Activated T-cell treated with anti-CD3 and anti-CD28 coated beads for 48 hours (primary cell): ENCODE measurements at regions not wholly inside any gene's neighbourhood (a gene's known extent, or its start where the extent isn't known, plus 50 kb on each side); places are given as distances from the start of the nearest gene placed in this dataset.
"Not testable (repeated sequence)": the region's sequence is repeated elsewhere in the genome, so short reads cannot be mapped to it uniquely, and the experiment has no call there.

Experiments used
- DNase-seq: peaks from one replicate; pipeline ENCODE4 v3.0.0-alpha.2; 2020; ENCODE audit warnings: low read depth

DNA sequence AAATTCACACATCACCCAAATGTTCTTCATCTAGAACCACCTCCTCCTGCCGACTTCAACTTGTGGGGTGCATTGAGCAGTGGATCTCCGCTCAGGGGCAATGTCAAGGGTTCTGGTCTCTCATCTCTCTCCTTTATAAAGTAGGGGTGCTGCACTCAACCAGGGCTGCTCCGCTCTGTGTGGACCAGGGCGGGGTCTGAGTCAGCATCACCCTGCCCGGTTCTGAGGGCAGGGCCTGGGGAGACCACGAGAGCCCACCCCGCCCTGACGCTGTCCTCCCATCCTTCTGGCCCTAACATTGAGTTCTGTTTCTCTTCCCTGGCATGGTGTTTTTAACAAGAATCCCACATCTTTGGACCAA is 311.6 kb upstream of the DIO3 start:
- DNase-seq, result no peak

DNA sequence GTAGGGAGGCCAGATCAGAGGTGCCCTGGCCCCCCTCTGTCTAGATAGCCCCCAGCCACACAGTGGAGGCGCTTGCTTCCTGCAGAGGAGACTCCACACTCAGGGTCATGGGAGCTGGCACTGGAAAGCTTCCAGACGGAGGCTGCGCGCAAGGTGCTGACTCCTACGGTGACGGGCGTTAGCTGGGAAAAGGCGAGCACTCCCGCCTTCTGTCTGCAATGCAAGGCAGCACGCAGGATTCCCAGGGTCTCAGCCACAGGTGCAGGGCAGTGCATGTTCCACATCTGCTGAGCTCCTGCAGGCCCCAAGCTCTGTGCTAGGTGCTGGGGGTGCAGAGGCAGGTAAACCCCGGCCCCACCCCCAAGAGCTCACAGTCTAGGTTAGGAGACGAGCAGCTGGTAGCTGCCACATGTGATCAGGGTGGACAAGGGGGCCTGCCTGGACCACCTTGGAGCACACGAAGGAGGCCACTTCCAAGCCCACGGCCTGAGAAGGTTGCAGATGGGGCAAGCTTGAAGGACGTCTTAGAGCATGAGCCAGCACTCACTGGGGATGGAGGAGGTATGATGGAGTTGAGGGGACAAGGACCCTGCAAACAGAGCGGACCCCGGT is 310.9 kb upstream of the DIO3 start:
- no peak for DNase-seq

DNA sequence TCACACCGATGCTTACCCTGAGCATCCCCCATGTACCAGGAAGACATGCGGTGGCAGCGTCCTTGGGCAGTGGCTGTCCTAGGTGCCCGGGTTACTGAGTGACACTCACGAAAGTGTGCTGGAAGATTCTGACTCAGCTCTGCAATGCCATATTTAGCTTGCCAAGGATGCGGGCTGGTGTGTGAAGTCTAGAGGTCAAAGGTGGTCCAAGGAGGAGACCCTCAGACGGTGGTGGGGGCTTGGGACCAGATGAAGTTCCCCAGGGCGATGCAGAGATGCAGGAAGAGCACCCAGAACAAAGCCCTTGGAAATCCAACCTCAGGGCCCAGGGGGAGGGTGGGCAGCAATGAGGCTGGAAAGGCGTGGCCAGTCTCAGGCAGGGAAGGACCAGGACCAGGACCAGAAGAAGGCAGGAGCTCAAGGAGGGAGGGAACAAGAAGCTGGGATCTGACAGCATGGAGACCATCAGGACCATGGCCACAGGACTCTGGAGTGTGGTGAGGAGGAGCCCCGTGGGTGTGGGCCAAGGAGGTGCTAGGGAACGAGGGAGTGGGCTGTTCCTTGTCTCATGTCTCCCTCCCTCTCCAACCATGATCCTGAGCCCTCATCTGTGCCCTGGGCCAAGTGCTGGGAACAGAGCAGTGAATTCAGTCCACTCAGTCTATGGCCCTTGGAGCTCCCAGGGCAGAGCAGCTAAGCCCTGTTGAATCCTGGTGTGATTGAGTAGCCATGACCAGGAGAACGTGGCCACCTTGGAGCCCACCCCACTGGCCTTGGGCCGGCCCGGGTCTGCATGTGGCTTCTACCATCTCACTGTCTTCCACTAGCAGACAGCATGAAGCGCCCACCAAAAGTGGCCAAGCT is 310.1 kb upstream of the DIO3 start:
- no peak for DNase-seq

DNA sequence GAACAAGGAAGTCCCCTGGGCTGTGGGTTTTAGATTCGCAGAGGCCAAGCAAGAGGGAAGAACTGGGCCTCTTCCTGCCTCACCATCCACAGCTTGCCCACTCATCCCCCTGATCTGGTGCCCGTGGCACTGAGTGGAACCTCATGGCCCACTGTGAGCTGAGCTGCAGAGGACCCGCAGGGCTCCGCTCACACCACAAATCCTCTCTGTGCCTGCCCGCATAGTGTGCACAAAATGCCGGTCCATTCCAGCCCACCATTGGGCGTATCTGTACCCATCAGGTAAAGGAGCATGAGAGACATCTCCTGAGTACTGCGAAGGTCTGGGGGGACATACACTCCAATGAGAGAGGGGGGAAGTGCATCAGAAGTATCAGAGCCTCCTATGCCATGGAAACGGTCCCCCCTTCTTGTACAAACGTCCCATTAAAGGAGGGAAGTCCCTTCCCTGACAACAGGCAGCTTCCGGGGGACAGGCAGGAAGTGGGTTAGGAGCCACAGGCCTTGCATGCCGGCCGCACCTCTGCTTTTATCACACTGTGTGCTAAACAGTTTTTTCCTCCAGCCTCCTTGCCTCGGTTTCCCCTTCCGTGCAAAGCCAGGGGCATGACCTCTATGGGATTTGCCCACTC is 309.4 kb upstream of the DIO3 start:
- DNase-seq, result no peak

DNA sequence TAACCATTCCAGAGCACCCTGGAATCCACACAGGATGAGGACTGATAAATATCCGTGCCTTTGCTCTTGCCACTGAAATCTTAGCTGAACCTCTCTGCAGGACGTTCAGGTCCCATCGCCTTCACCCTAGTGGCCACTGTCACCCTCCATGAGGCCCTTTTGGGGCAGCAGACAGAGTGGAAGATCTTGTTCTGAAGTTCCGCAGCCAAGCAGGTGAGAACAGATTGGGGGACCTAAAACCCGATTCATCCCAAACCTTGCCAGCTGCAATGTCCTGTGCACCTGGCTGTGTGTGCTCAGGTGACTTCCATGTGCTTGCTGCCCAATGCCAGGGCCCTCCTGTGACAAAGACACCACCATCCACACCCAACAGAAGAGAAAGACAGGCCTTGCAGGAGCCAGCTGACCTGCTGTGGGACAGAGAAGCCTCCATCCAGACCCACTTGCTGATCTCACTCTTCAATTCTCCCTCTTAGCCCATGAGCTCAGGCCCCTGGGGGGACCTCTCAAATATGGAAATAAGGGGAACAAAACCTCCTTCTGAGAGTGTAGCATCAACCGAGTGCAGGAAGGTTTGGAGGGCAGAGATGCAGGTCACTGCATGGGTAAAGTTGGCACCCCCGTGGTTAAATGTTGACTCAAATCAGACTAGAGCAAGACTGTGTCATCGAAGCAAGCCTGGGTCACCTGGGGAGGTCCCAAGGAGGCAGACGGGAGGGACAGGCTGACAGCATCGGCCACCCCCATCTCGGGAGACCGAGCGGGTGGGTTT is 308.7 kb upstream of the DIO3 start:
- DNase-seq, result no peak

DNA sequence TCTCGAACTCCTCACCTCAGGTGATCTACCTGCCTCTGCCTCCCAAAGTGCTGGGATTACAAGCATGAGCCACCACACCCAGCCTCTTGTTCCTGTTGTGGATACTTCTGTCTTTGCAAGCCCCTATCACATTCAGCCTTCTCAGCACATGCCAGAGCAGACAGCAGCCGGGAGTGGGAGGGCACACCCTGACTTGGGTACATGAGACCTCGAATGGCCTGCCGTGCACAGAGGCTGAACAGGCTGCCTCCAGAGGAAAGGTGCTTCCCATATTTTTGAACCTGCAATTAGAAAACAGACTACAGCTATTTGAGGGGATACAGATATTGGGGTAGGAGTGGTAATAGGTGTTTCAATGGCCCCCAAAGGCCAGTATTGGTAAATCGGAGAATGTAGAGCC is 307.3 kb upstream of the DIO3 start:
- DNase-seq, result no peak

DNA sequence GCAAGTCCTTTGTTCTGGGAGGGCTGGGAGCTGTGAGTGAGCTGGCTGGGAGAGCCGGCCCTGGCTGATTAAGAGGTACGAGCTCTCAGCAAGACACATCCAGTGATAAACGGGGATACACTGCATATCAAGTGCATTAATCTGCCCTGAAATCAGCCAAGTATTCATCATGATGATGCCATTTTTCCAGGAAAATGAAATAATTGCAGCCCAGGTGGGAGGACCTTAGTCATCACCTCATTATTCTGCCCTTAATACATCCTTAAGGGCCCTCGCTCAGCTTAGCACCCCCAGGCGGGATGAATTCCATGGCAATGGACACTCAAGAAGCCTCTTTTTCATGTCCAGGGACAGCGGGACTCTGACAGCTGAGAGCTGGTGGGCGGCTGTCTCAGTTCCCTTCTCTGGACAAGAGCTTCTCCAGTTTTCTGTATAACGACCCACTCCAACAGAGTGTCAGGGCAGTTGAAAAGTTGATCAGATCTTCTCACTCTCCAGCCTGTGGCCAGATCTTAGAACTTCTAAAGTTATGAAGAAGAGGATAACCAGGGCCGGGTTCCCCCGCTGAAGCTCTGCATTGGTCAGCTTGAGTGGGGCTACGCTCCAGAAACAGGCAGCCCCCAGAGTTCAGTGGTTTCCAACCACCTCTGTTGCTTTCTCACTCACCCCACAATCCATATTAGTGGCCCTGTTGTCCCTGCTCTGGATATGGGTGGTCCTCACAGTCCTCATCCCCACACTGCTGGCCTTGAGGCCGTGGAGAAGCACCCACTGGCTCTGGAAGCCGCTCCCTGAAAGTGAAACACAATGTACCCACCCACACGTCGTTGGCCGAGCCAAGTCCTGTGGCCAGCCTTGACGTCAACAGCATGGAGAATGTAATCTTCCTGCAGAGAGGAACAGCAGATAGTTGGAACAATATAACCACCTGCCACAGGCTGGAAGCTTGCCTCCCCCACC is 306.2 kb upstream of the DIO3 start:
- no peak for DNase-seq

DNA sequence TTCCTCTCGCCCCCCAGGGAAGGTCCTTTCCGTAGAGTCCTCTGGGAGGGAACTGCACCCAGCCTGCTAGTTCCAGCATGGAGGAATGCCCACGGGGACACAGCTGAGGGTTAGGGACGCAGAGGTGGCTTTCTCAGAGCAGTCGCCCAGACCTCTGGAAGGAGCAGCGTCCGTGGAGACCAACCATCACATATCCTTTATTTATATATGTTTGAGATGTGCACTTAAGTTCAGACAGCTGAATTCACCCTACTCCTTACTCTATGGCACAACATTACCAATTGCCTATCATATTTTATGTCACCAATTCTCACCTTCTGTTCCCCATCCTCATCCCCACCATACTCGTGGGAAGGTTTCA is 305.6 kb upstream of the DIO3 start:
- DNase-seq, result no peak

DNA sequence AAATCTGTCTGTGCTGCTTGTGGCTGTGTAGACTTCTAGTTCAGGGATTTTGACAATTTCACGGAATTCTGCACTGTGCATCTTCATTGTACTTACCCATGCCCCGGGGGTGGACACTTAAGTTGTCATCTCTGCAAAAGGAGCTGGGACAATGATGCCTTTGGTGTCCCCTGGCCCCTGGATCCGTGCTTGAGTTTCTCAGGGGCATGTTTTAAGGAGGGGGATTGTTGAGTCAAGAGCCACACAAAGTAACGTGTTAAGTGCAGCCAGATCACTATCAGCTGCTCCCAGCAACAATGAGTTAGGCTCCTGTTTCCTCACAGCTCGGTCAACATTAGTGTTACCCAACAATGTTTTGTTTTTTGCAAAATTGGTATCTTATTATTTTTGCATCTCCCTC is 305.0 kb upstream of the DIO3 start:
- DNase-seq, result no peak

DNA sequence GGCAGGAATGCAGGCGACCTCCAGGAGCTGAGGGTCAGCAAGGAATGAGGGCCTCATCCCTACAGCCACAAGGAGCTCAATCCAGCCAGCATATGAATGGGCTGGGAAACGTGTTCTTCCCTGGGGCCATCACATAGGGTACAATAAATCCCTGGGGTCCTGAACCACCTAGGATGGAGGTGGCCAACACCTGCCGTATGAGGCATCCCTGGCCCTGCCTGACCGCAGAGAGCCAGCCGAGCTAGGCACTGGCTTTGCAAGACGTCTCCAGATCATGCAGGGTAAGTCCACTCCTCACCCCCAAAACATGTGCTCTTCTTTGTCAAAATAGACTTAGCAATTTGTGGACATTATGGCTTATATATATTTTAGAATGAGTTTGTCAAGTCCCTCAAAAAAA is 303.7 kb upstream of the DIO3 start:
- DNase-seq, result no peak

DNA sequence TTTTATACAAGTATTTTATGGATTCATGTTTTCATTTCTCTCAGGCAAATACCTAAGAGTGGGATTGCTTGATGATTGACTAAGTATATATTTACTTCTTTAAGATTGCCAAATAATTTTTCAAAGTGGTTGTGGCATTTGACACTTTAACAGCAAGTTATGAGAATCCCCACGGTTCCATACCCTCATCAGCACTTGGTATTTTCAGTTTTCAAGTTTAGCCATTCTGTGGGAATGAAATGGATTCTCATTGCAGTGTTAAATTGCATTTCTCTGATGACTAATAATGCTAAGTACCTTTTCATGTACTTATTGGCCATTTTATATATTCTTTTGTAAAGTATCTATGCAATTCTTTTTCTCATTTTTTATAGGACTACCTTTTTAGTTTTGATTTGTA is 301.5 kb upstream of the DIO3 start:
- DNase-seq, result no peak

DNA sequence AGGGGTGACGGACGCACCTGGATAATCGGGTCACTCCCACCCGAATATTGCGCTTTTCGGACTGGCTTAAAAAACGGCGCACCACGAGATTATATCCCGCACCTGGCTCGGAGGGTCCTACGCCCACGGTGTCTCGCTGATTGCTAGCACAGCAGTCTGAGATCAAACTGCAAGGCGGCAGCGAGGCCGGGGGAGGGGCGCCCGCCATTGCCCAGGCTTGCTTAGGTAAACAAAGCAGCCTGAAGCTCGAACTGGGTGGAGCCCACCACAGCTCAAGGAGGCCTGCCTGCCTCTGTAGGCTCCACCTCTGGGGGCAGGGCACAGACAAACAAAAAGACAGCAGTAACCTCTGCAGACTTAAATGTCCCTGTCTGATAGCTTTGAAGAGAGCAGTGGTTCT is 294.9 kb upstream of the DIO3 start:
- not testable (repeated sequence) for DNase-seq

DNA sequence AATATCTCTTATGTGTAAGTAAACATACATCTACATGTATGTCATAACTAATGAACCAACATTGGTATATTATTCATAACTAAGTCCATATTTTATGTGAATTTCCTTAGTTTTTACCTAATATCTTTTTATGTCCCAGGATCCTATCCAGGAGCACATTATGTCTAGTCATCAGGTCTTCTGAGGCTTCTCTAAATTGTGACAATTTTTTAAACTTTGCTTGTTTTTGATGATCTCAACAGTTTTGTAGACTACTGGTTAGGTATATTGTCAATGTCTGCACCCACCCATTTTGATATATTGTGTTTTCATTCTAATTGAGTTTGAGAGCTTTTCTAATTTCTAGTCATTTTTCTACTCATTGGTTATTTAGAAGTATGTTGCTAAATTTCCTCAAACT is 288.2 kb upstream of the DIO3 start:
- DNase-seq, result no peak

DNA sequence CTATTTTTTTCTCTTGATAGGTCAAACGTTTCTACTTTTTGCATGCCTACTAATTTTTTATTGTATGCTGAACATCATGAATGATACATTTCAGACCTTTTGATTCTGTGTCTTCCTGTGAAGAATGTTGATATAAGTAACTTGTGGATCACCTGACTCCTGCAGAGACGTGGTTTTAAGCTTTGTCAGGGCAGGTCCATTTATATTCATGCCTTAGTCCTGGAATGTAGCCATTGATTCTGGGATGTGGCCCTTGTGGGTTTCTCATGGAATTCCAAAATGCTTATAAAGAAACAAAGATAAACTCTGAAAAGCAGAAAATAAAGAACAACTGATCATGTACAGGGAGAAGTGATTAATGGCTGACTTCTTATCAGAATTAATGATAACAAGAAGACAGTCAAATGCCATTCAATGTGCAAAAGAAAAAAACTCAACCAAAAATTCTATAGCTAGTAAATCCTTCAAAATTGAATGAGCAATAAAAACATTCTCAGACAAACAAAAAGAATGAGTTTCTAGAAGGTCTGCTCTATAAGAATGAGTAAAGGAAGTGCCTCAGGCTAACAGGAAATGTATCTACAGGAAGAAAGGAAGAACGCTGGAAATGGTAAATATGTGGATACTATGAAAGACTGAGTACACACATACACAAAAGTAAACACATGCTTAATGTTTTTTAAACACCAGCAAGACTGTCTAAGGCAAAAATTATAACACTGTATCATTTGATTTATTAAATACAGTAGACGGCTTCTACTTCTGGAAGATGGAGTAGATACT is 284.8 kb upstream of the DIO3 start:
- DNase-seq, result no peak

DNA sequence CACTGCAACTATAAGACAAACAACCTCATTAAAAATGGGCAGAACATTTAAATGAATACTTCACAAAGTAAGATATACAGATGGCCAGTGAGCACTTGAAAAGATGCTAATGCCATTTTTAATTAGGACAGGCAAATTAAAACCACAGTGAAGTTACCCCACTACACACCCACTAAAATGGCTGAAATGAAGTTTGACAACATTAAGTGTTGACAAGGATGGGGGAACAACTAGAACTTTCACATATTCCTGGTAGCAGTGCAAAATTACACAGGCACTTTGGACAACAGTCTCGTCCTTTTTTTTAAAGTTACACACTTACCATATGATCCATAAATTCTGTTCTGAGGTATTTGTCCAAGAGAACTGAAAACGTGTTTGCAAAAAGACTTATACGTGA is 278.9 kb upstream of the DIO3 start:
- DNase-seq, result no peak

DNA sequence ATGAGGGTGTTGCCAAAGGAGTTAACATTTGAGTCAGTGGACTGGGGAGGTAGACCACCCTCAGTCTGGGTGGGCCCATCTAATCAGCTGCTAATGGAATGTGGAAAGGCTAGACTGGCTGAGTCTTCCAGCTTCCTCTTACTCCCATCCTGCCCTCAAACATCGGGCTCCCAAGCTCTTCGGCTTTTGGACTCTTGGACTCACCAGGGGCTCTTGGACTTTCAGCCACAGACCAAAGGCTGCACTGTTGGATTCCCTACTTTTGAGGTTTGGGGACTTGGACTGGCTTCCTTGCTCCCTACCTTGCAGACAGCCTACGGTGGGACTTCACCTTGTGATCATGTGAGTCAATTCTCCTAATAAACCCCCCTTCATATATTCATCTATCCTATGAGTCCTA is 276.6 kb upstream of the DIO3 start:
- DNase-seq, result no peak

DNA sequence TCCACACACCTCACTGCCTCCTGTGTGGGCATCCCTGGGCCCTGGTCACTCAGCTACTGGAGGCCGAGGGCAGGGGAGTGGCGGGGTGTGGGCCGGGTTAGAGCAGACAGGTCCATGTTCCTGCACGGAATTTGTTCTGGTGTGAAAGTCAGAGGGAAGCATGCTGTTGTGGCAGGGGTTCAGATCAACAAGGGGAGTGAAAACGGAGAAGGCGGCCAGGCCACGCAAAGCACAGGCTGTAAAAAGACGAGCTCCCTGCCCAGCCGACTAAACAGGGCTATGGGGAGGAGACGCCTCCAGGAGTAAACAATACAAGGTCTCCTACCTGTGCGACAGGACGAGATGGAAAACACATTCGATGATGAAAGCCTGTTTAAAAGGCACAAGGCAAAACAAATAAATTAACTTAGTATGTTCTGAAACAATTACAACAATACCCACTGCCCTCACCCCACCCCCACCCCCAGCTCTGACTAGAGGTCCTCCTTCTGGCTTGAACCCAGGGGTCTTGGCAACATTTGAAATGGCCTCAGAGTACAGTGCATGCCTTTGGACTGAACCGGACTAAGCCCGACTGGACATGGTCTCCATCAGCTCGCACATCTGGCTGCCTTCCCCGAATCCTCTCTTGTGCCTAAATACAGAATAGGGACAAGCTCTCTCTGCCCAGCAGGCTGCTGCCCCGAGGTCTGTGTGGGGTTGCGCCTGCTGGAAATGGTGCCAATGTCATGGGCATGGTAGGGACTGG is 274.9 kb upstream of the DIO3 start:
- DNase-seq, result no peak

DNA sequence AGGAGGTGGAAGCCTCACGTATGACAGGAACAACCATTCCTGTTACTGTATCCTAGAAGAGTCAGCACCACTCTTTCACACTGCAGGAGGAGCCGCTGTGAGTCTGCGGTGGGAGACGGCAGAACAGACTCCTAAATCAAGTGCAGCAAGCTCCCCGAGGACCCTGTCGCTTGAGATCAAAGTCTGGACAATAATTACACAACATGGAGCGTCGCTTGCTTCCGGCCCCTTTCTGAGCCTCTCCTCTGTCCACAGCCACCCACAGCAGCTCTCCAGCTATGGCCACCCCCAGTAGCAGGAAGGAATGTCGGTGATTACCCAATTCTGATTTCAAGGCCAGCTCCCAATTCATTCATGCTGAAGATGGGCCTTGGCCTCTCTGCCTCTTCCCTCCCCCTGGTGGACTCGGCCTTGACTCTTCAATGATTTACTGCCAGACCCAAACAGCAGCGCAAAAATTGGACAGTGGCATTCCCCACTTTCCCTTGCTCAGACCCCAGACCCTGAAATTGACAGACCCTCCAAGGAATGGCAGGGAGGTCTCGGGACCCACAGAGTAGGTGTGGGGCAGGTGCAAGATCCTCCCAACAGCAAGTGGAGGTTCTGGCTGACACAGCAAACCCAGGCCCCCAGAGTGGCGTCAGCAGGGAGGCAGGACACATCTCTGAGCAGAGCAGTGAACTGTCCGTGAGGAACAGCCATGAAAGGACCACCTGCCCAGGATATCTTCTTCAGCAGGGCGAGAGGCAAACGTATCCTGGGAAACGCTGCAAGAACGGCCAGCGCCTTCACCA is 272.7 kb upstream of the DIO3 start:
- no peak for DNase-seq

DNA sequence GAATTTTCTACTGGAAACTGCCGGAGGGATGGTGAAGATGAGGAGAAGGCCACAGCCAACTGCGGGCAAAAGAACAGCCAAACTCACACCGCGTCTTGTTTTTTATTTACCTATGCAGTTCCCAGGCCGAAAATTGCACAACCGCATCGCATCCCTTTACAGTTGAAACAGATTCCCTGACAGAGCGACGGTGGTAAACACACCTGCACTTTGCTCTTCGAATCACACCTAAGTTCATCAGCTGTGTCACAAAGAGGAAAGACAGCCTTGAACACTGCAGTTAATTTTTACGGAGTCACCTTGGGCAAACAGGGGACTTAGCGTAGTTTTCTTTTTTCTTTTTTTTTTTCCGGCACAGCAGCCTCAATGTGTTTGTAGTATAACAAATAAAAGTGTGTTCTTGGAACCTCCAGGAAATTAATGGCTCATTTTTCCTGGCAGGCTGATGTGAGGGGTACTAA is 272.0 kb upstream of the DIO3 start:
- DNase-seq, result no peak
